Activated CD8-positive, alpha-beta memory T cell treated with anti-CD3 and anti-CD28 coated beads, Interleukin-2, amount 10 ng/mL, durations not matched to agents 7 days and 5 days (primary cell): ENCODE measurements at regions not wholly inside any gene's neighbourhood (a gene's known extent, or its start where the extent isn't known, plus 50 kb on each side); places are given as distances from the start of the nearest gene placed in this dataset.

Source experiments
- ATAC-seq: fragments of 150-1000 bp; cut with Tn5 transposase; one replicate; pipeline ENCODE4 v1.10.0; 2021; ENCODE audit warnings: moderate library complexity
- CTCF ChIA-PET: fragments of 350-600 bp; sonication (Branson Sonifier 250); formaldehyde crosslinking; loops from one replicate; lab custom pipeline; 2021; ENCODE audit warnings: antibody characterized with exemption; lab: Charles Lee
- DNase-seq: peaks from one replicate; pipeline ENCODE4 v3.0.0-alpha.2; 2020
- H3K27ac Mint-ChIP-seq: one replicate; pipeline ENCODE4 v1.8.0; 2021; ENCODE audit warnings: mild to moderate bottlenecking, mixed read lengths
- H3K27me3 Mint-ChIP-seq: one replicate; pipeline ENCODE4 v1.8.0; 2021; ENCODE audit warnings: mixed read lengths
- H3K36me3 Mint-ChIP-seq: one replicate; pipeline ENCODE4 v1.8.0; 2021; ENCODE audit warnings: mild to moderate bottlenecking, mixed read lengths
- H3K4me1 Mint-ChIP-seq: one replicate; pipeline ENCODE4 v1.8.0; 2021; ENCODE audit warnings: mixed read lengths
- H3K4me3 Mint-ChIP-seq: one replicate; pipeline ENCODE4 v1.8.0; 2021; ENCODE audit warnings: mild to moderate bottlenecking, moderate library complexity, mixed read lengths
- H3K9me3 Mint-ChIP-seq: one replicate; pipeline ENCODE4 v1.8.0; 2022; ENCODE audit warnings: low read depth, mixed read lengths

- Mint-ChIP-seq H3K4me3 (no peak overlapping the region), H3K9me3 (peaks cover 6% of the 10 kb centered on the region), H3K27me3 (no peaks in the 10 kb centered on the region), H3K4me1 (no peaks in the 10 kb centered on the region), H3K36me3 (no peaks in the 10 kb centered on the region), H3K27ac (no peak overlapping the region)
- DNase-seq, result no peak
- CTCF ChIA-PET, result no interaction called here
- ATAC-seq, result no peak
Observed at GRCh38 chr13:80428349-80429096, 87.6 kb upstream of the SPRY2 start.

DNA sequence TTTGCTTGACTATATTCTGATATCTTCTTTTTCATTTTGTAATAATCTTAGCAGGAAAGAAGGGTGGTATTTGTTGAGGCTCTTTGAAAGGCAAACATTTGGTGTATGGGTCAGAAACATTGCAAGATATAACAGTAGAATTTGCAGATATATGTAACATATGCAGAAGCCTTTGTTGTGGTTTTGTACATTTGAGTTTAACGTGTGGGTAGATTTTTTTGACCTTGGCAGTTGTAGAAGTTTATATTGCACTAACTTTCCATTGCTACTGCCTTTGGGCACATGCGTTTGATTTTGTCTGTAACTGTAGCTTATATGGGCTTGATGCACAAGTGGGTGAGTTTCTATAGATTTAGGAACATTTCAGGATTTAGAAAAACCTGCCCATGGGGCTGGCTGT is 78.5 kb upstream of the SPRY2 start:
- Mint-ChIP-seq H3K27ac (no peak overlapping the region), H3K4me1 (peaks cover 3% of the 10 kb centered on the region), H3K36me3 (no peaks in the 10 kb centered on the region), H3K4me3 (no peak overlapping the region), H3K9me3 (peaks cover 6% of the 10 kb centered on the region), H3K27me3 (peaks cover 2% of the 10 kb centered on the region)
- no peak for DNase-seq
- ATAC-seq, result no peak
- CTCF ChIA-PET, result no interaction called here

- CTCF ChIA-PET, result no interaction called here
- peaks cover 2% of the 10 kb centered on the region for H3K27me3 Mint-ChIP-seq
- DNase-seq (no peak), ATAC-seq (no peak)
- no peak overlapping the region for H3K27ac Mint-ChIP-seq
- H3K4me3 Mint-ChIP-seq, result no peak overlapping the region
- H3K4me1 Mint-ChIP-seq, result no peaks in the 10 kb centered on the region
- peaks cover 2% of the 10 kb centered on the region for H3K9me3 Mint-ChIP-seq
- H3K36me3 Mint-ChIP-seq, result no peaks in the 10 kb centered on the region
Observed at GRCh38 chr13:80413611-80414010, 72.7 kb upstream of the SPRY2 start.

- no peak for DNase-seq
- Mint-ChIP-seq H3K27me3 (no peaks in the 10 kb centered on the region), H3K27ac (no peak overlapping the region), H3K36me3 (peaks cover 3% of the 10 kb centered on the region), H3K4me1 (no peaks in the 10 kb centered on the region), H3K9me3 (peaks cover 11% of the 10 kb centered on the region), H3K4me3 (no peak overlapping the region)
- CTCF ChIA-PET, result no interaction called here
- no peak for ATAC-seq
Observed at GRCh38 chr13:80408270-80408669, 67.3 kb upstream of the SPRY2 start.

- no peak for ATAC-seq
- peak overlapping the region; percentile 33 for H3K27ac Mint-ChIP-seq
- CTCF ChIA-PET, result no interaction called here
Observed at GRCh38 chr13:80400865-80401426, 60.0 kb upstream of the SPRY2 start.

GRCh38 chr13:80400164-80400864 is 59.4 kb upstream of the SPRY2 start:
- ATAC-seq (no peak), DNase-seq (no peak)
- H3K9me3 Mint-ChIP-seq, result peaks cover 7% of the 10 kb centered on the region
- peaks cover 24% of the 10 kb centered on the region for H3K4me1 Mint-ChIP-seq
- H3K27me3 Mint-ChIP-seq, result no peaks in the 10 kb centered on the region
- H3K36me3 Mint-ChIP-seq, result peaks cover 1% of the 10 kb centered on the region
- peak overlapping the region; percentile 10 for H3K27ac Mint-ChIP-seq
- CTCF ChIA-PET, result no interaction called here
- no peak overlapping the region for H3K4me3 Mint-ChIP-seq

More at GRCh38 chr13:80400865-80401426, 60.0 kb upstream of the SPRY2 start:
- Mint-ChIP-seq H3K4me1 (peaks cover 24% of the 10 kb centered on the region), H3K36me3 (peaks cover 1% of the 10 kb centered on the region), H3K9me3 (peaks cover 7% of the 10 kb centered on the region), H3K27me3 (no peaks in the 10 kb centered on the region), H3K4me3 (no peak overlapping the region)
- DNase-seq, result no peak

- CTCF ChIA-PET, result interaction anchor here (0.6 kb wide), 1 partner anchor 97 kb away, joined by 3 read pairs; no protein-coding TSS in a partner anchor
- Mint-ChIP-seq H3K27ac (peak overlapping the region; percentile 52), H3K9me3 (peaks cover 5% of the 10 kb centered on the region), H3K27me3 (no peaks in the 10 kb centered on the region), H3K36me3 (no peaks in the 10 kb centered on the region), H3K4me3 (no peak overlapping the region), H3K4me1 (peaks cover 24% of the 10 kb centered on the region)
- DNase-seq (peak; percentile 42), ATAC-seq (peak; percentile 47)
Observed at GRCh38 chr13:80399340-80400163, 58.6 kb upstream of the SPRY2 start.
